ENCODE measurements at regions not wholly inside any gene's neighbourhood (a gene's known extent, or its start where the extent isn't known, plus 50 kb on each side); places are given as distances from the start of the nearest gene placed in this dataset.

- TF ChIP-seq CTCF (conservative IDR thresholded peaks at IDR 0.05; ENCODE audit: low read depth, low read length) (peak; percentile 86), EZH2 (IDR thresholded peaks at IDR 0.05; ENCODE audit: borderline replicate concordance, low read depth, low read length, poor library complexity, severe bottlenecking) (no peak)
Measured at GRCh38 chr7:10889266-10889898, 84.3 kb upstream of the PHF14 start.
